ENCODE measurements at regions not wholly inside any gene's neighbourhood (a gene's known extent, or its start where the extent isn't known, plus 50 kb on each side); places are given as distances from the start of the nearest gene placed in this dataset.

DNA sequence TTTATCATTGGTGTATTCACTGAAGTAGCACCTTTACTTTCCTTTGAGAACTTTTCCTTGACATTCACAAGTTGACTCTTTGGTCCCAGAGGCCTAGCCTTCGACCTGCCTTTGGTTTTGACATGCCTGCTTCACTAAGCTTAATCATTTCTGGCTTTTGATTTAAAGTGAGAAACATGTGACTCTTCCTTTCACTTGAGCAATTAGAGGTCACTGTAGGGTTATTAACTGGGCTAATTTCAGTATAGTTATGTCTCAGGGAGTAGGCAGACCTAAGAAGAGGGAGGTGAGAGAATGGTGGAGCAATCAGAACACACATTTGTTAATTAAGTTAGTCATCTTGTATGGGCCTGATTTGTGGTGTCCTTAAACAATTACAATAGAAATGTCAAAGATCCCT, 1040.7 kb upstream of the SLC39A10 start:
- Histone ChIP-seq H2AFZ (ENCODE audit: low read depth, low read length) (no peak overlapping the region), H3K36me3 (ENCODE audit: control insufficient read depth in 2 of 2, extremely low read depth in 1 of 2, insufficient read depth in 2 of 2, low read length in 2 of 2) (no peaks in the 10 kb centered on the region), H3K4me3 (replicated peaks in 1 of 3; ENCODE audit: insufficient read depth in 1 of 3, low read depth in 1 of 3, low read length in 3 of 3) (no peak overlapping the region), H3K4me1 (ENCODE audit: control insufficient read depth, extremely low read depth, insufficient read depth, low read length) (no peaks in the 10 kb centered on the region), H3K27ac (ENCODE audit: insufficient read depth, low read depth, low read length) (no peak overlapping the region), H3K9me3 (replicated peaks; ENCODE audit: control insufficient read depth, insufficient read depth, low read length) (no peaks in the 10 kb centered on the region), H4K20me1 (replicated peaks; ENCODE audit: control insufficient read depth, extremely low read depth, insufficient read depth, low read length) (no peaks in the 10 kb centered on the region), H3K27me3 (ENCODE audit: control insufficient read depth in 2 of 2, insufficient read depth in 2 of 2, low read length in 2 of 2) (no peaks in the 10 kb centered on the region), H3K9me1 (replicated peaks; ENCODE audit: control insufficient read depth, extremely low read depth, insufficient read depth, low read length) (no peaks in the 10 kb centered on the region), H3K4me2 (ENCODE audit: insufficient read depth, low read length) (no peak overlapping the region), H3K79me2 (ENCODE audit: control insufficient read depth, insufficient read depth, low read length) (no peaks in the 10 kb centered on the region), H3K9ac (replicated peaks; ENCODE audit: extremely low read depth, insufficient read depth, low read length) (no peak overlapping the region)
- BruUV-seq (replicated peaks), result no TSS peak
- dilution Hi-C loops (cut with MboI; ENCODE audit: extremely low pct_ligation_motif_present, low sequenced_read_pairs), result no loop called here
- DNase-seq (ENCODE audit: low read depth, low spot score) (no peak), FAIRE-seq (no peak)
- intact Hi-C loops (cut with micrococcal nuclease), result no loop called here
- ChIA-PET CTCF (no interaction called here), POLR2A (no interaction called here)
- TF ChIP-seq EZH2 (IDR thresholded peaks at IDR 0.05; ENCODE audit: borderline replicate concordance, low read depth, low read length, severe bottlenecking) (no peak), MAX (IDR thresholded peaks at IDR 0.05; ENCODE audit: insufficient read depth, insufficient read length) (no peak), FOS (IDR thresholded peaks at IDR 0.05; ENCODE audit: borderline replicate concordance, insufficient read depth, low read length) (no peak), MYC (IDR thresholded peaks at IDR 0.05; ENCODE audit: low read depth, low read length) (no peak), POLR2AphosphoS5 (IDR thresholded peaks at IDR 0.05; ENCODE audit: insufficient read depth, low read depth, low read length) (no peak), JUN (IDR thresholded peaks at IDR 0.05; ENCODE audit: borderline replicate concordance, insufficient read depth, insufficient read length, low read depth) (no peak), GATA2 (IDR thresholded peaks at IDR 0.05; ENCODE audit: insufficient read depth, insufficient read length, low read depth, low read length) (no peak), POLR2A (IDR thresholded peaks at IDR 0.05; ENCODE audit: low read depth, low read length) (no peak)
- TF ChIP-seq, protein P1, sequence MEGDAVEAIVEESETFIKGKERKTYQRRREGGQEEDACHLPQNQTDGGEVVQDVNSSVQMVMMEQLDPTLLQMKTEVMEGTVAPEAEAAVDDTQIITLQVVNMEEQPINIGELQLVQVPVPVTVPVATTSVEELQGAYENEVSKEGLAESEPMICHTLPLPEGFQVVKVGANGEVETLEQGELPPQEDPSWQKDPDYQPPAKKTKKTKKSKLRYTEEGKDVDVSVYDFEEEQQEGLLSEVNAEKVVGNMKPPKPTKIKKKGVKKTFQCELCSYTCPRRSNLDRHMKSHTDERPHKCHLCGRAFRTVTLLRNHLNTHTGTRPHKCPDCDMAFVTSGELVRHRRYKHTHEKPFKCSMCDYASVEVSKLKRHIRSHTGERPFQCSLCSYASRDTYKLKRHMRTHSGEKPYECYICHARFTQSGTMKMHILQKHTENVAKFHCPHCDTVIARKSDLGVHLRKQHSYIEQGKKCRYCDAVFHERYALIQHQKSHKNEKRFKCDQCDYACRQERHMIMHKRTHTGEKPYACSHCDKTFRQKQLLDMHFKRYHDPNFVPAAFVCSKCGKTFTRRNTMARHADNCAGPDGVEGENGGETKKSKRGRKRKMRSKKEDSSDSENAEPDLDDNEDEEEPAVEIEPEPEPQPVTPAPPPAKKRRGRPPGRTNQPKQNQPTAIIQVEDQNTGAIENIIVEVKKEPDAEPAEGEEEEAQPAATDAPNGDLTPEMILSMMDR (IDR thresholded peaks at IDR 0.05; ENCODE audit: extremely low read depth in 1 of 2, insufficient read depth in 1 of 2, low read depth in 1 of 2, low read length in 2 of 2), result no peak

Measured in endothelial cell of umbilical vein (primary cell).